HG02870 (cell line): ENCODE measurements at regions not wholly inside any gene's neighbourhood (a gene's known extent, or its start where the extent isn't known, plus 50 kb on each side); places are given as distances from the start of the nearest gene placed in this dataset.
"Not testable (repeated sequence)": the region's sequence is repeated elsewhere in the genome, so short reads cannot be mapped to it uniquely, and the experiment has no call there.

Experiments
- ATAC-seq: cut with Tn5 transposase; IDR thresholded peaks from one replicate; pipeline ENCODE4 v1.9.1; 2021; ENCODE audit warnings: mild to moderate bottlenecking, moderate library complexity; ENCODE audit not compliant: unreplicated experiment

DNA sequence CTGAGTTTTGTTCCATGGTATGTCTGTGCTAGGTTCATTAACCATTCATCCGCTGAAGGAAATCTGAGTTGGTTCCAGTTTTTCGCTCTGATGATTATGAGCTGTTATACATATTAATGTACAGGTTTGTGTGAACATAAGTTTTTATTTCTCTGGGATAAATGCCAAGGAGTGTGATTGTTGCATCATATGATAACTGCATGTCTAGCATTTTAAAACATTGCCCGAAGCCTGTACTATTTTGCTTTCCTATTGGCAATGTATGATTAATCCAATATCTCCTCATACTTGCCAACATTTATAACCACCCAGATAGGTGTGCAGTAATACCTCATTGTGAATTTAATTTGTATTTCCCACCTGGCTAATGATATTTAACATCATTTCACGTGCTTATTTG lies 322.7 kb downstream of the ZNF326 start:
- ATAC-seq = no peak

DNA sequence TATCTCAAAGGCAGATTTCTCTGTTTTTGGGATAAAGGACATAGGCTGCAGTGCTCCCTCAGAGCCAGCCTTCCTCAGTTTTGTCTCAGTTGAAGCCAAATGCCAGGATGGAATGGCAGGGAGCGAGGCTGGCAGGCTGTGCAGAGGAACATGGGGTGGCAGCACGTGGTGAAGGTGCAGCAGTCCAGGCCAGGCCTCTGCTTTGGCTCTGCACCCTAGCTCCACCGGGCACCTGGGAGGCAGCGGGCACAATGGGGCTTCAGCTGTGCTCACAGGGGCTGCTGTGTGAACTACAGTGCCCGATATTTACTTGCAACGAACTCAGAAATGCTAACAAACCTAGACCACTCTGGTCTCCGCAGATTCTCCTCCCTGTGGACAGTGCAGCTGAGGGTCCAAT lies 319.6 kb downstream of the ZNF326 start:
- no peak for ATAC-seq

DNA sequence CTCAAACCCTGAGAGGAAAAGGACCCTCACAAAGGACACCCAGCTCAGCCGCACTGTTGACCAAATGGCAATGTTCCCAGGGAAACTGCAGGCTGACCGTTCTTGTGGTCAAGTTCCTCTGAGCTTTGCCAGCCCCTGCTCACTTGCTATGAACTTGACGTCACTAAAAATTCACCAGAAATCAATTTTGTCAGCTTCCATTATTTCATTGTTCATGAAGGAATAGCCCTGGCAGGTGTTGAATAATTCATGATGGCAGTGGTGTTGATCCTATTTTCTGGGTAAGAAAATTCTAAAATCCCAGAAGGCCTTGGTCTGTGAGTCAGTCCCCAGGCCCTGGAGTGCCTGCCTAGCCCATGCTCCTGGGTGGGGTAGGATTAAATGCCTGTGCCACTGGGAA lies 318.9 kb downstream of the ZNF326 start:
- no peak for ATAC-seq

GRCh38 chr1:90309806-90310205 lies 314.9 kb downstream of the ZNF326 start:
- ATAC-seq = no peak

DNA sequence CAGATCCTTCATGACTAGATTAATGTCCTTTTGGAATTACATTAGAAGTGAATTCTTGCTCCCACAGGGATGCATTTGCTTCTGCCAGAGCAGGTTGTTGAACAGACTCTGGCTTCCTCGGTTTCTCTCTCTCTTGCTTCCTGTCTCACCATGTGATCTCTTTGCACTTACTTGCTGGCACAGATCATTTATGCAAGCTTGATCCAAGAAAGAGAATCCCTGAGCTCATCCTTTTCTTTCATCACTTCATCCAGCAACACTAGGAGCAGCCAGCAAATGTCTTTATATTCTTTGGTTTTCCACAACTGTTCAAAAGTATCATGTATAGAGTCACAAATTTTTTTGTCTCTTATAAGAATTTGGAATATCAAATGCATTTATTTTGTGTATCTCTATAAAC lies 313.5 kb downstream of the ZNF326 start:
- ATAC-seq = no peak

- no peak for ATAC-seq
These were observed 310.7 kb downstream of the ZNF326 start for GRCh38 chr1:90305577-90305976.

- no peak for ATAC-seq
These were observed 301.4 kb downstream of the ZNF326 start for GRCh38 chr1:90296327-90296726.

- no peak for ATAC-seq
These were observed 300.6 kb downstream of the ZNF326 start for GRCh38 chr1:90295534-90295933.

- no peak for ATAC-seq
These were observed 296.7 kb downstream of the ZNF326 start for GRCh38 chr1:90291431-90292216.

DNA sequence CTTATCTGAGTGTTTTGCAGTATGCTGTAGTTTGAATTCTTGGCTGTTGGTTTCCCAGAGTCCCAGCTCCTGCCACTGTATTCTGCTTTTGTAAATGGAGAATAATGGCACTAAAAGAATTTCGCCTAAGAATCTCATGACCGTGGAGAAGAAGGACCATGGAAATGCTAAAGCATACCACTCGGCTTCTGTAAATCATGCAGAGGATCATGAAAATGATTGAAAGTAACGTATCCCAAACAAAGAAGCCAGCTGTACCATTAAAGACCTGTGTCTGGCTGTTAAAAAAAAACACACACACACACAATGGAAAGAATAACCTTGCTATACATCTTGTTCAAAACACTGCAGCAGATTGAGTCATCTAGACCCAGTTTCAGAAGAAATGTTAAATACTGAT lies 287.9 kb downstream of the ZNF326 start:
- no peak for ATAC-seq

DNA sequence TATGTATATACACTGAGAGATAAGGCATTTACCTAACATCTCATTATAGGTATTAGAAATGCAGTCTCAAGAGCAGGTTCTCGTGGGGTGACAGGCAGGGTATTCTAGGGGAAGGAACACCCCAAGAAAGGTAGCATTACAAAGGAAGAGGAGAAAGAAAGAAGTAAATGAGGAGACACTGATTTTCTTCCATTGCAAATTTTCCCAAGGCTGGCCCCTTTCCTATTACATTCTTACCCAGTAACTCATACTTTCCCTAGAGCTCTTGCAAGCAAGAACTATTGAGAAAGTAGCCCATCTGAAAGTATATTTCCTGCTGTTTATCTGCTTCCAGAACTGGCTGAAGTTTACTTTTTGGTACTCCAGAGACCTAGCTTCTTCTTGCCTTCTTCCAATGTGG lies 287.0 kb downstream of the ZNF326 start:
- ATAC-seq = not testable (repeated sequence)

- ATAC-seq = no peak
These were observed 282.4 kb downstream of the ZNF326 start for GRCh38 chr1:90277270-90277669.

DNA sequence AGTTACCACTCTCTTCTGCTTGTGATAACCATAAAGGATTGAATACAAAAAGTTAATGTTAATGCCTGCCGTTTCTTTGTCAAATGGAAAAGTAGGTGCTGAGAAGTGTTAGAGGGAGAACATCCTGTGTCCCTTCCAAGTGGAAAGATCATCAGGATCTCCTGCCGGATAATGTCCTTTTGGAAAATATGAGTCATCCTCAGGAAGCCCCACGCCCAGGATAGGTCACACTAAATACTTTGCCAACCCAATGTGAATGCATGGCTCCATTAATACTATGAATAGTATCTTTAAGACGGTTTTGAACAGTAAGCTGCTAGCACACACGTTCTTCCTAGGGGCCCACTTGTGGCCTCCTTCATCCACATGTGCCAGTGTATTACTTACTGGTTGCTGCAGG lies 279.5 kb downstream of the ZNF326 start:
- ATAC-seq = no peak

DNA sequence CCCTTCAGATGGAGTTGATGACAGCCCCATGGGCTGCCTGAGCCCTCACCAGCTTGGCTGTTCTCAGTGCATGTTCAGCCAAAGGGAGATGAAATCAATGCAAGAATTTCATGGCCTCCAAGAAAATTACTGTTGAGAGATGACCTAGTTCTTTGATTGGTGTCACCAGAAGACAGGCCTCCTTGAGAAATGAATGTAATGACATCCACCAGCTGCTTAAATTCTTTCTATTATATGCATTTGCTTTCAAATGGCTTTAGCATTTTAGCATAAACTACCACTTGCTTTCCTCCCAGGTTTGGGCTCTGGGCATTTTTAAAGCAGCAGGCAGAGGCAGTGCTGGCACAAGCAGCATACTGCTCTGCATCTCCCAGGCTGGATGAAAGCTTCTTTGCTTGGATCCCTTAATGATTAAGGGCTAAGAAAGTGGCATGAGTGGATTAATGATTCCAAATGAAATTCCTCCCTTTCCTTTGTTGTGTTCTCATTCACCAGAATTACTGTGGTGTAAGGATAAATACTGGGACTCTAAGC lies 278.4 kb downstream of the ZNF326 start:
- no peak for ATAC-seq

DNA sequence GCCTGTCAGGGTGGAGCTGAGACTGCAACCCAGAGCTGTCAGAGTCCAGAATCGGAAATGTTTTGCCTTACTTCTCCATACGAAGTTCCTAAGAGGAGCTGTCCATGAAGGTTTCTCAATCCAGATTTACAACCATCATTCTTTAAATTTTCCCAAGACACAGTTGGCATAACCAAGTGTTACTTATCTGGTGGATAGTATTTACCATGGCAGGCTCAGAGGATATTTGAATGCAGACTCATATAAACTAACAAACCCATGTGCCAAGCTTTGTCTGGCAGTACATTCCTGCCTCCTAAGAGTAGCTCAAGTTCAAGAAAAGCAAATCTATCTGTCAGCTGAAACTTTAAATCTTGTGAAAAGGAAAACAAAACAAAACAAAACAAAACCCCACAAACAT lies 267.9 kb downstream of the ZNF326 start:
- no peak for ATAC-seq

- ATAC-seq = no peak
These were observed 267.4 kb downstream of the ZNF326 start for GRCh38 chr1:90262286-90262685.

- no peak for ATAC-seq
These were observed 251.2 kb downstream of the ZNF326 start for GRCh38 chr1:90246069-90246468.

DNA sequence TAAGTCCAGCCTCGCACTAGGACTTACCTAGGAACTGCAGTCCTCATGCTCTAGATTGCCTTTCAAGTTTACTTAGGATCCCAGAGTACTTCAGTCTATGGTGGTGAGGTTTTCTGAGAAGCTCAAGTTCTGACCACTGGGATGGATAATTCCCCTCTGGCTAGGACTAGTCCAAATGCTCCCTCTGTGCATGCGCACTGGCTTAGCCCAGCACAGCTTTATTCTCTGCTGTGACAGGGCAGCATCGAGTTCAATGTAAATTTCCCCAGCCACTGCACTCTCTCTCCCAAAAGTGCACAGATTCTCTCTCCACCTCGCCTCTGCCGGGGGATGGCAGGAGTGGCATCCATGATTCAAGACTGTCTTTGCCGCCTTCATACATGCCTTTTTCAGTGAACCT lies 241.6 kb downstream of the ZNF326 start:
- no peak for ATAC-seq

DNA sequence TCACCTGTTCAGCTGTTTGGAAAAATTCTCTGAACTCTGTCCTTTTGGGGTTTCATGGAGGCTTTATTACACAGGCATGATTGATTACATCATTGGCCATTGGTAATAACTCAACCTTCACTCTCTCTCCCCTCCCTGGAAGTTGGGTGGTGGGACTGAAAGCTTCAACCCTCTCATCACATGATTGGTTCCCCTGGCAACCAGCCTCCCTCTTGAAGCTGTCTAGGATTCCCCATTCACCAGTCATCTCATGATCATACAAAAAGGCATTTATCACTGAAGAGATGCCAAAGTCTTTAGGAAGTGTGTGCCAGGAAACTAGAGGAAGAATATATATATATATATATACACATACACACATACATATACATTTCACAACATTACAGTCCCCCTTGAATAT lies 228.5 kb downstream of the ZNF326 start:
- no peak for ATAC-seq

DNA sequence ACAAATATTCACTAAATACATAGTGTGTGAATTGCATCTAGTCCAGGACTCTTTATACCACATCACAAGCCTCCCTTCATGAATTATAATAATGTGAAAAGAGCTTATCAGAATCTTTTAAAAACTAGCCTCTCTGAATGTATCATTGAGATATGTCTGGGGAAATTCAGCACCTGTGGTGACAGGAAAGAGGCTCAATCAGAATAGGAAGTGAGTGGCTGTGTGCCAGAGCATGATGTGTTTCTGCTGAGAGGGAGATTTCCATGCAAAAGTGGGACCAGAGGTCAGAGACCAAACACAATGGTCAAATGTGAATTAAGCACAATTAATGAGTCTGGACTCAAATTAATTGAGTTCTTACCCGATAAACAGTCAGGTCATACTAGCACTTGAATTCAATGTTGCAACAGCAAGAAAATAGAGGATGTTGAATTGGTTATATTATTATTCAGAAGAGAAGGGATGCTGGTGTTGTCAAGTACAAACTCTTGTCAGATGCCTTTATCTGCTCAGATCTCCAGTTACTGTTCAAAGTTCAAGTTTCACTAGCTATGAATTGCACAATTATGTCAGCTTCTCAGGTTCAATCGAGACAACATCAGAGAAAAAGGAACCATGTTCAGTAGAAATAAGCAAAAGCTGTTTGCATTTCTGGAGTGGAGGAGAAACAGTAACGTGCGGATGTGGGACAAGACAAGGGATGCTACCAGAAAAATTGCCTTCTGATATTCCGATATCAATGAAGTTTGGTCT lies 226.2 kb downstream of the ZNF326 start:
- ATAC-seq = no peak

- ATAC-seq = no peak
These were observed 225.6 kb downstream of the ZNF326 start for GRCh38 chr1:90220496-90220895.
